Breast epithelium (tissue), 4 donors: ENCODE measurements at regions not wholly inside any gene's neighbourhood (a gene's known extent, or its start where the extent isn't known, plus 50 kb on each side); places are given as distances from the start of the nearest gene placed in this dataset.

Source experiments
- DNase-seq, 2 donors: peaks; one replicate each; pipeline ENCODE4 v3.0.0-alpha.2; 2019; ENCODE audit warnings: low spot score in 2 of 2
- H3K27ac ChIP-seq, 2 donors: fragments of 200-600 bp; sonication (generic) in 1 of 2; one replicate each; pipeline ENCODE4 v1.5.1; 2016 to 2019; ENCODE audit warnings: mild to moderate bottlenecking in 1 of 2
- H3K27me3 ChIP-seq, 2 donors: fragments of 200-600 bp; sonication (generic) in 1 of 2; one replicate each; pipeline versions ENCODE4 v1.5.1 to v1.6.0; 2017 to 2019; ENCODE audit warnings: control low read depth in 1 of 2, mild to moderate bottlenecking in 1 of 2
- H3K36me3 ChIP-seq: fragments of 200-600 bp; one replicate; pipeline ENCODE4 v1.5.1; 2019
- H3K4me1 ChIP-seq, 2 donors: fragments of 200-600 bp; sonication (generic); one replicate each; pipeline ENCODE4 v1.5.1; 2016 to 2019; ENCODE audit warnings: control low read depth in 1 of 2
- H3K4me3 ChIP-seq, 3 donors: fragments of 200-600 bp; sonication (generic); 1 replicate in 2 of 3; 2 replicates in 1 of 3; pipeline ENCODE4 v1.5.1; 2016 to 2019; ENCODE audit warnings: mild to moderate bottlenecking in 3 of 3, moderate library complexity in 2 of 3
- H3K9me3 ChIP-seq, 2 donors: fragments of 200-600 bp; sonication (generic) in 1 of 2; one replicate each; pipeline ENCODE4 v1.5.1; 2016 to 2019; ENCODE audit warnings: control low read depth in 1 of 2
- POLR2A ChIP-seq: fragments of 450-650 bp; IDR thresholded peaks from one replicate; pipeline ENCODE4 v1.6.1; 2016; ENCODE audit warnings: antibody characterized with exemption, mild to moderate bottlenecking, moderate library complexity
- POLR2AphosphoS5 ChIP-seq, 3 donors: sonication (generic); formaldehyde crosslinking; IDR thresholded peaks; one replicate each; pipeline ENCODE4 v1.6.1; 2017; ENCODE audit warnings: antibody characterized with exemption in 3 of 3
- intact Hi-C: fragments of 100-400 bp; cut with DNase I; formaldehyde crosslinking; loops from one replicate; pipeline ENCODE4 v1.15.1; 2023; ENCODE audit warnings: low total_unique reads
- TF ChIP-seq, protein P1 (sequence below), 3 donors: fragments of 450-650 bp; IDR thresholded peaks; one replicate each; pipeline ENCODE4 v1.5.1; 2016 to 2017; ENCODE audit warnings: antibody characterized with exemption in 3 of 3, mild to moderate bottlenecking in 3 of 3, moderate library complexity in 3 of 3

DNA sequence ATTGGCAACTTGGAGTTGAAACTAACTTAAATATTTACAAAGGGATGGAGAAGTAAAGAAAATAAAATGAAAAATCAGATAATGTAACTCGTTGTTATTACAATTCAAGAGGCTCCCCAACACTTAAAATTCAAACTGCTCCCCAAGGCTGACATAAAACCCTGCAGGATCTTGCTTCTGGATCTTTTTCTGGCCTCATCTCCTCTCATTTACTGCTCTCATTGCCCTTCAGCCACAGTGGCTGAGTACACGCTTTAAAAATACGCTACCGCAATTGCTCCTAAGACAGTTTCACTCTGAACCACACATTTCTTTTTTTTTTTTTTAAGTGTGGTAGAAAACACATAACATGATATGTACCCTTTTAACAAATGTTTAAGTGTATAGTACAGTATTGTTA, 718.1 kb upstream of the ANO3 start:
- no peak for DNase-seq
- intact Hi-C loops: no loop called here
- Histone ChIP-seq H3K27me3 (no peaks in the 10 kb centered on the region), H3K36me3 (no peaks in the 10 kb centered on the region), H3K9me3 (no peaks in the 10 kb centered on the region), H3K4me3 (no peak overlapping the region), H3K4me1 (no peaks in the 10 kb centered on the region), H3K27ac (no peak overlapping the region)
- TF ChIP-seq POLR2A: no peak
- no peak for TF ChIP-seq POLR2AphosphoS5 (IDR thresholded peaks at IDR 0.05)
- TF ChIP-seq, protein P1, sequence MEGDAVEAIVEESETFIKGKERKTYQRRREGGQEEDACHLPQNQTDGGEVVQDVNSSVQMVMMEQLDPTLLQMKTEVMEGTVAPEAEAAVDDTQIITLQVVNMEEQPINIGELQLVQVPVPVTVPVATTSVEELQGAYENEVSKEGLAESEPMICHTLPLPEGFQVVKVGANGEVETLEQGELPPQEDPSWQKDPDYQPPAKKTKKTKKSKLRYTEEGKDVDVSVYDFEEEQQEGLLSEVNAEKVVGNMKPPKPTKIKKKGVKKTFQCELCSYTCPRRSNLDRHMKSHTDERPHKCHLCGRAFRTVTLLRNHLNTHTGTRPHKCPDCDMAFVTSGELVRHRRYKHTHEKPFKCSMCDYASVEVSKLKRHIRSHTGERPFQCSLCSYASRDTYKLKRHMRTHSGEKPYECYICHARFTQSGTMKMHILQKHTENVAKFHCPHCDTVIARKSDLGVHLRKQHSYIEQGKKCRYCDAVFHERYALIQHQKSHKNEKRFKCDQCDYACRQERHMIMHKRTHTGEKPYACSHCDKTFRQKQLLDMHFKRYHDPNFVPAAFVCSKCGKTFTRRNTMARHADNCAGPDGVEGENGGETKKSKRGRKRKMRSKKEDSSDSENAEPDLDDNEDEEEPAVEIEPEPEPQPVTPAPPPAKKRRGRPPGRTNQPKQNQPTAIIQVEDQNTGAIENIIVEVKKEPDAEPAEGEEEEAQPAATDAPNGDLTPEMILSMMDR (IDR thresholded peaks at IDR 0.05): no peak

DNA sequence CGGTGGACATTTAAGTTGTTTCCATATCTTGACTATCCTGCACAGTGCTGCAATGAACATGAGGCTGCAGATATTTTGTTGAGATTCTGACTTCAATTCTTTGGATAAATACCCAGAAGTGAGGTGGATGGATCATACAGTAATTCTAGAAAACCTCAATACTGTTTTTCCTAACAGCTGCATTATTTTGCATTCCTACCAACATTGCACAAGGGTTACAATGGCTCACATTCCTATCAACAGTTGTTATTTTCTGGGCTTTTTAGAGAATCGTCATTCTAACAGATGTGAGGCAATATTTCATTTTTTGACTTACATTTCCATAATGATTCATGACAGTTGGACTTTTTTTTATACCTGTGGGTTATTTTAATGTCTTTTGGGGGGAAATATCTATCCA, 716.9 kb upstream of the ANO3 start:
- intact Hi-C loops: no loop called here
- H3K4me3 ChIP-seq: no peak overlapping the region
- no peaks in the 10 kb centered on the region for H3K9me3 ChIP-seq
- H3K36me3 ChIP-seq: no peaks in the 10 kb centered on the region
- H3K27me3 ChIP-seq: no peaks in the 10 kb centered on the region
- no peak overlapping the region for H3K27ac ChIP-seq
- DNase-seq: no peak
- TF ChIP-seq POLR2AphosphoS5 (IDR thresholded peaks at IDR 0.05) (no peak), POLR2A (no peak)
- TF ChIP-seq, protein P1 (IDR thresholded peaks at IDR 0.05): no peak
- no peaks in the 10 kb centered on the region for H3K4me1 ChIP-seq

DNA sequence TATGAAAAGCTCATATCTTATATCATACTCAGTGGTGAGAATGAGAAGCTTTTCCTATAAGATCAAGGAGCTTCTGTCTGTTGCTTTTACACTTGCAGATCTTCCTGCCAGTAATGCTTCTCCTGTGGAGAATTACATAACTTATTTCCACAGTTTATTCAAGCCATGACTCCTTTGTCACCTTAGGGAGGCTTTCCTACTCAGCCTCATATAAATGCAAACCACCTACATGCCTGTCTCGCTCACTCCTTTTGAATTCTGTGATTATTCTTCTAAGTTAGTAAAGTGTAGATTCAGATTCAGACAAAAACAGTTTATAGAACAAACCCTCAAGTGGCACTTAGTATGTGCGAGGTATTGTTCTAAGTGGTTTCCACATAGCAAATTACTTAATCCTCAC, 716.1 kb upstream of the ANO3 start:
- H3K9me3 ChIP-seq: no peaks in the 10 kb centered on the region
- no peak for DNase-seq
- intact Hi-C loops: no loop called here
- TF ChIP-seq POLR2AphosphoS5 (IDR thresholded peaks at IDR 0.05) (no peak), POLR2A (no peak)
- TF ChIP-seq, protein P1 (IDR thresholded peaks at IDR 0.05): no peak
- H3K4me3 ChIP-seq: no peak overlapping the region
- no peak overlapping the region for H3K27ac ChIP-seq
- H3K4me1 ChIP-seq: no peaks in the 10 kb centered on the region
- H3K36me3 ChIP-seq: no peaks in the 10 kb centered on the region
- no peaks in the 10 kb centered on the region for H3K27me3 ChIP-seq

DNA sequence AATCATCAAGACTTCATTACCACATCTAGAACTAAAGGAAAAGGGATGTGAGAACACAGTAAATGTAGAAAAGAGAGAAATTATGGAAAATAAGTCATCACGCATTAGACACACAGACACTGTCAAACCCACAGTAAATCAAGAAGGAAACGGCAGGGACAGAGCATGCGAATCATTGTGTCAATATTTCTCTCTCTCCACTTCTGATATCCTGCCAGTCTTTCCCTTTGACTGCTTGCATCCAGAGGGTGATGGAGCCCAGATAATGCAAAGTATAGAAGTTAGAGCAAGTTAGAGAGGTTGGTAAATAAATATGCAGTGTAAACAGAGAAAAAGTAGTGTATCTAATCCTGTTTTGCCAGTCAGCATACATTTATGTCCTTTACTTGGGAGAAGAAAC, 706.8 kb upstream of the ANO3 start:
- Histone ChIP-seq H3K9me3 (no peaks in the 10 kb centered on the region), H3K27ac (no peak overlapping the region), H3K4me1 (no peaks in the 10 kb centered on the region), H3K36me3 (no peaks in the 10 kb centered on the region), H3K27me3 (no peaks in the 10 kb centered on the region), H3K4me3 (no peak overlapping the region)
- DNase-seq: no peak
- TF ChIP-seq, protein P1 (IDR thresholded peaks at IDR 0.05): no peak
- no peak for TF ChIP-seq POLR2A
- intact Hi-C loops: no loop called here

DNA sequence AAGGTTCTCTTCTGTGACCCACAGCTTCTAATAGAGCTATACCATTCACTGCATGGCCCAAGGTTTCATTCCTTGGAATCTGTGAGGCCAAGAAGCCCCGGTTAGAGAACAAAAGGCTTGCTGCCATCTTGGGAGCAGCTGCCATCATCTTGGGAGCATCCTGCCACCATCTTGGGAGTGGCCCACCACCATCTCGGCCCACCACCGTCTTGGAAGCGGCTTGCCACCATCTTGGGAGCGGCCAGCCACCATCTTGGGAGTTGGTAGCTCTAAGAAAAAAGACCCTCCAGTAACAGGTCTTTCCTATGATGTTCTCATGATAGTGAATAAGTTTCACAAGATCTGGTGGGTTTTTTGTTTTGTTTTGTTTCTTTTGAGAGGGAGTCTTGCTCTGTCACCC, 703.9 kb upstream of the ANO3 start:
- H3K4me3 ChIP-seq: no peak overlapping the region
- H3K4me1 ChIP-seq: no peaks in the 10 kb centered on the region
- no peak for DNase-seq
- H3K9me3 ChIP-seq: no peaks in the 10 kb centered on the region
- intact Hi-C loops: no loop called here
- no peak overlapping the region for H3K27ac ChIP-seq
- no peaks in the 10 kb centered on the region for H3K27me3 ChIP-seq
- TF ChIP-seq POLR2AphosphoS5 (IDR thresholded peaks at IDR 0.05) (no peak), POLR2A (no peak)
- TF ChIP-seq, protein P1 (IDR thresholded peaks at IDR 0.05): no peak
- no peaks in the 10 kb centered on the region for H3K36me3 ChIP-seq
